B cell (primary cell): ENCODE measurements at regions not wholly inside any gene's neighbourhood (a gene's known extent, or its start where the extent isn't known, plus 50 kb on each side); places are given as distances from the start of the nearest gene placed in this dataset.

ENCODE experiments used
- CTCF ChIP-seq: fragments of 200-600 bp; IDR thresholded peaks from one replicate; pipeline ENCODE4 v1.8.0; 2022; ENCODE audit warnings: antibody characterized with exemption, mild to moderate bottlenecking
- EZH2 ChIP-seq: IDR thresholded peaks from 2 replicates; pipeline ENCODE4 v1.6.1; 2012; ENCODE audit warnings: borderline replicate concordance, low read depth, mild to moderate bottlenecking, moderate library complexity, low read length; ENCODE audit not compliant: insufficient read depth, poor library complexity, severe bottlenecking

DNA sequence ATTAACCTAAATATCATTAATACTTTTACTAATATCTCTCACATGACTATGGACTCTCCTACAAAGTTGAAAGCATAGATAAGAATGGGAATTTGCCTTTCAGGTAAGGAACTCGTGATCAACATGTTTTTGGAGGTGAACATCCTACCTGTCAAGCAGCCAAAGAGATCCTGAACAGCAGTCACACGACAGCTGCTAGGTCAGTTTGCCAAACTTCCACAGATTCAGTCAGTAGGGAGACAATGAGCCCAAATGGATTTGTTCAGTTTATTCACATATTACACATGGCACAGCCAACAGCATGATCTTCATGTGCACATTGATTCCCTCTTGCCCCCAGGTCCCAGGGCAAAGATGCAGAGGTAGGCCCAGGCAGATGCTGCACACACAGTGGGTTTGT is 86.1 kb upstream of the LOC128125822 start:
- no peak for TF ChIP-seq CTCF
- TF ChIP-seq EZH2 = no peak
